ENCODE measurements at regions not wholly inside any gene's neighbourhood (a gene's known extent, or its start where the extent isn't known, plus 50 kb on each side); places are given as distances from the start of the nearest gene placed in this dataset.

GRCh38 chr14:97838986-97839385 lies 1041.8 kb downstream of the VRK1 start:
- TF ChIP-seq FOXM1 (IDR thresholded peaks at IDR 0.05; ENCODE audit: borderline replicate concordance, low read depth) (no peak), NFIC (IDR thresholded peaks at IDR 0.05) (no peak), USF1 (IDR thresholded peaks at IDR 0.05) (no peak), YY1 (IDR thresholded peaks at IDR 0.05; ENCODE audit: low read depth) (no peak)

- TF ChIP-seq REST (IDR thresholded peaks at IDR 0.05; ENCODE audit: low read depth) (no peak), YY1 (IDR thresholded peaks at IDR 0.05; ENCODE audit: low read depth) (no peak), EP300 (IDR thresholded peaks at IDR 0.05; ENCODE audit: borderline replicate concordance) (no peak), FOXM1 (IDR thresholded peaks at IDR 0.05; ENCODE audit: borderline replicate concordance, low read depth) (no peak), ZBTB7A (IDR thresholded peaks at IDR 0.05; ENCODE audit: low read depth) (no peak), RAD21 (IDR thresholded peaks at IDR 0.05; ENCODE audit: low read depth) (no peak), TCF12 (IDR thresholded peaks at IDR 0.05; ENCODE audit: low read depth) (no peak), CEBPB (IDR thresholded peaks at IDR 0.05) (no peak), TEAD4 (IDR thresholded peaks at IDR 0.05) (no peak), EGR1 (IDR thresholded peaks at IDR 0.05) (no peak), USF1 (IDR thresholded peaks at IDR 0.05) (no peak), CREB1 (IDR thresholded peaks at IDR 0.05; ENCODE audit: low read depth) (no peak), TAF1 (IDR thresholded peaks at IDR 0.05; ENCODE audit: low read depth) (no peak), MAX (IDR thresholded peaks at IDR 0.05) (no peak), NFIC (IDR thresholded peaks at IDR 0.05) (no peak)
Observed at GRCh38 chr14:97840159-97840558, 1043.0 kb downstream of the VRK1 start.

- no peak for TF ChIP-seq EP300 (IDR thresholded peaks at IDR 0.05; ENCODE audit: borderline replicate concordance)
Observed at GRCh38 chr14:97841762-97842161, 1044.6 kb downstream of the VRK1 start.

- TF ChIP-seq EGR1 (IDR thresholded peaks at IDR 0.05) (no peak), YY1 (IDR thresholded peaks at IDR 0.05; ENCODE audit: low read depth) (no peak)
Observed at GRCh38 chr14:97843066-97843465, 1045.9 kb downstream of the VRK1 start.

GRCh38 chr14:97844042-97844441 lies 1046.9 kb downstream of the VRK1 start:
- TF ChIP-seq FOXM1 (IDR thresholded peaks at IDR 0.05; ENCODE audit: borderline replicate concordance, low read depth): no peak
- TF ChIP-seq TEAD4 (IDR thresholded peaks at IDR 0.05): no peak
- TF ChIP-seq REST (IDR thresholded peaks at IDR 0.05; ENCODE audit: low read depth): no peak
- no peak for TF ChIP-seq MAX (IDR thresholded peaks at IDR 0.05)
- TF ChIP-seq CEBPB (IDR thresholded peaks at IDR 0.05): no peak
- TF ChIP-seq EGR1 (IDR thresholded peaks at IDR 0.05): no peak
- no peak for TF ChIP-seq RAD21 (IDR thresholded peaks at IDR 0.05; ENCODE audit: low read depth)
- TF ChIP-seq ZBTB7A (IDR thresholded peaks at IDR 0.05; ENCODE audit: low read depth): no peak
- TF ChIP-seq CREB1 (IDR thresholded peaks at IDR 0.05; ENCODE audit: low read depth): no peak
- TF ChIP-seq YY1 (IDR thresholded peaks at IDR 0.05; ENCODE audit: low read depth): no peak
- no peak for TF ChIP-seq TCF12 (IDR thresholded peaks at IDR 0.05; ENCODE audit: low read depth)
- TF ChIP-seq EP300 (IDR thresholded peaks at IDR 0.05; ENCODE audit: borderline replicate concordance): no peak
- TF ChIP-seq NFIC (IDR thresholded peaks at IDR 0.05): no peak
- no peak for TF ChIP-seq USF1 (IDR thresholded peaks at IDR 0.05)
- no peak for TF ChIP-seq TAF1 (IDR thresholded peaks at IDR 0.05; ENCODE audit: low read depth)

- no peak for TF ChIP-seq EP300 (IDR thresholded peaks at IDR 0.05; ENCODE audit: borderline replicate concordance)
- no peak for TF ChIP-seq YY1 (IDR thresholded peaks at IDR 0.05; ENCODE audit: low read depth)
- no peak for TF ChIP-seq CREB1 (IDR thresholded peaks at IDR 0.05; ENCODE audit: low read depth)
- TF ChIP-seq NFIC (IDR thresholded peaks at IDR 0.05): no peak
- TF ChIP-seq TAF1 (IDR thresholded peaks at IDR 0.05; ENCODE audit: low read depth): no peak
- no peak for TF ChIP-seq MAX (IDR thresholded peaks at IDR 0.05)
- no peak for TF ChIP-seq FOXM1 (IDR thresholded peaks at IDR 0.05; ENCODE audit: borderline replicate concordance, low read depth)
- no peak for TF ChIP-seq TCF12 (IDR thresholded peaks at IDR 0.05; ENCODE audit: low read depth)
- no peak for TF ChIP-seq ZBTB7A (IDR thresholded peaks at IDR 0.05; ENCODE audit: low read depth)
- no peak for TF ChIP-seq EGR1 (IDR thresholded peaks at IDR 0.05)
- no peak for TF ChIP-seq TEAD4 (IDR thresholded peaks at IDR 0.05)
- TF ChIP-seq REST (IDR thresholded peaks at IDR 0.05; ENCODE audit: low read depth): no peak
- no peak for TF ChIP-seq CEBPB (IDR thresholded peaks at IDR 0.05)
- TF ChIP-seq RAD21 (IDR thresholded peaks at IDR 0.05; ENCODE audit: low read depth): no peak
- no peak for TF ChIP-seq USF1 (IDR thresholded peaks at IDR 0.05)
Observed at GRCh38 chr14:97846156-97846555, 1049.0 kb downstream of the VRK1 start.
